SK-N-SH (cell line): ENCODE measurements at regions not wholly inside any gene's neighbourhood (a gene's known extent, or its start where the extent isn't known, plus 50 kb on each side); places are given as distances from the start of the nearest gene placed in this dataset.

Experiments used
- SIN3A ChIP-seq: IDR thresholded peaks from 2 replicates; pipeline ENCODE4 v1.6.1; 2012; ENCODE audit warnings: low read depth, mild to moderate bottlenecking, low read length, moderate library complexity, borderline replicate concordance
- TF ChIP-seq, protein P1 (sequence below): fragments of 200-600 bp; sonication (generic); IDR thresholded peaks from 2 replicates; pipeline ENCODE4 v1.6.1; 2017; ENCODE audit warnings: antibody characterized with exemption, mild to moderate bottlenecking, moderate library complexity

- TF ChIP-seq, protein P1, sequence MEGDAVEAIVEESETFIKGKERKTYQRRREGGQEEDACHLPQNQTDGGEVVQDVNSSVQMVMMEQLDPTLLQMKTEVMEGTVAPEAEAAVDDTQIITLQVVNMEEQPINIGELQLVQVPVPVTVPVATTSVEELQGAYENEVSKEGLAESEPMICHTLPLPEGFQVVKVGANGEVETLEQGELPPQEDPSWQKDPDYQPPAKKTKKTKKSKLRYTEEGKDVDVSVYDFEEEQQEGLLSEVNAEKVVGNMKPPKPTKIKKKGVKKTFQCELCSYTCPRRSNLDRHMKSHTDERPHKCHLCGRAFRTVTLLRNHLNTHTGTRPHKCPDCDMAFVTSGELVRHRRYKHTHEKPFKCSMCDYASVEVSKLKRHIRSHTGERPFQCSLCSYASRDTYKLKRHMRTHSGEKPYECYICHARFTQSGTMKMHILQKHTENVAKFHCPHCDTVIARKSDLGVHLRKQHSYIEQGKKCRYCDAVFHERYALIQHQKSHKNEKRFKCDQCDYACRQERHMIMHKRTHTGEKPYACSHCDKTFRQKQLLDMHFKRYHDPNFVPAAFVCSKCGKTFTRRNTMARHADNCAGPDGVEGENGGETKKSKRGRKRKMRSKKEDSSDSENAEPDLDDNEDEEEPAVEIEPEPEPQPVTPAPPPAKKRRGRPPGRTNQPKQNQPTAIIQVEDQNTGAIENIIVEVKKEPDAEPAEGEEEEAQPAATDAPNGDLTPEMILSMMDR: no peak
- TF ChIP-seq SIN3A: no peak
Measured at GRCh38 chr17:72353502-72353901, 232.7 kb downstream of the SOX9 start.
